A549 (cell line): ENCODE measurements at regions not wholly inside any gene's neighbourhood (a gene's known extent, or its start where the extent isn't known, plus 50 kb on each side); places are given as distances from the start of the nearest gene placed in this dataset.

ENCODE experiments used
- ATAC-seq, 2 experiments: fragments of 200-7000 bp in 1 of 2; fragments of >200 bp in 1 of 2; cut with Nextera tagmentation in 1 of 2; cut with Tn5 transposase in 1 of 2; 3 replicates each; pipeline versions ENCODE4 v1.8.0 to v1.9.1; 2018 to 2020; ENCODE audit warnings: mild to moderate bottlenecking in 1 of 2, moderate library complexity in 1 of 2
- CTCF ChIA-PET: fragments of 300-600 bp; sonication (Branson Sonifier 250); formaldehyde crosslinking; extraction: SDS; loops from one replicate; lab custom pipeline; 2021; ENCODE audit warnings: antibody characterized with exemption, inconsistent platforms; lab: Yijun Ruan, JAX
- POLR2A ChIA-PET: fragments of 350-600 bp; formaldehyde crosslinking; extraction: SDS; loops from one replicate; lab custom pipeline; 2021; ENCODE audit warnings: antibody characterized with exemption, inconsistent platforms; lab: Yijun Ruan, JAX
- DNase-seq, 2 experiments: peaks; one replicate each; pipeline versions ENCODE4 v3.0.0 to v3.0.0-alpha.2; 2011 to 2016; ENCODE audit warnings: low read depth in 1 of 2, low spot score in 1 of 2
- FAIRE-seq: peaks from 2 replicates; lab custom pipeline; 2011; peaks lifted over from hg19 to GRCh38; lab: Jason Lieb, UNC
- H3K27ac ChIP-seq, 2 experiments: fragments of >200 bp; sonication (Bioruptor Twin); formaldehyde crosslinking; 3 replicates each; pipeline ENCODE4 v1.5.1; 2016 to 2017
- H3K4me1 ChIP-seq: fragments of >200 bp; sonication (Bioruptor Twin); formaldehyde crosslinking; 3 replicates; pipeline ENCODE4 v1.6.1; 2016
- H3K4me2 ChIP-seq: fragments of >200 bp; sonication (Bioruptor Twin); formaldehyde crosslinking; 3 replicates; pipeline ENCODE4 v1.6.1; 2016
- H3K4me3 ChIP-seq: fragments of >200 bp; sonication (Bioruptor Twin); formaldehyde crosslinking; 3 replicates; pipeline ENCODE4 v1.5.1; 2016
- H3K9me3 ChIP-seq: fragments of >200 bp; sonication (Bioruptor Twin); formaldehyde crosslinking; 3 replicates; pipeline ENCODE4 v1.6.1; 2016
- ATOH8 ChIP-seq: fragments of 250-450 bp; sonication (Bioruptor Pico); IDR thresholded peaks from 2 replicates; pipeline ENCODE4 v1.5.0; 2020; ENCODE audit warnings: low read depth, mild to moderate bottlenecking, moderate library complexity
- BHLHE40 ChIP-seq: IDR thresholded peaks from 2 replicates; pipeline ENCODE4 v1.6.1; 2012; ENCODE audit warnings: low read depth, low read length, inconsistent platforms
- CBX8 ChIP-seq: fragments of 200-600 bp; sonication (generic); IDR thresholded peaks from 2 replicates; pipeline ENCODE4 v1.6.1; 2016
- ELK1 ChIP-seq: fragments of 150-350 bp; IDR thresholded peaks from 2 replicates; pipeline ENCODE4 v1.6.1; 2014; ENCODE audit warnings: low read depth, mild to moderate bottlenecking, low read length
- EP300 ChIP-seq, 2 experiments: fragments of >200 bp; sonication (Bioruptor Twin); formaldehyde crosslinking; IDR thresholded peaks; 2 replicates in 1 of 2; 3 replicates in 1 of 2; pipeline ENCODE4 v1.6.1; 2016 to 2017
- ESRRA ChIP-seq: fragments of 150-350 bp; IDR thresholded peaks from 2 replicates; pipeline ENCODE4 v1.6.1; 2014; ENCODE audit warnings: mild to moderate bottlenecking, low read length, borderline replicate concordance
- FOSB ChIP-seq: fragments of 250-450 bp; sonication (Bioruptor Pico); IDR thresholded peaks from 2 replicates; pipeline ENCODE4 v1.5.0; 2020; ENCODE audit warnings: mild to moderate bottlenecking, moderate library complexity
- GATA3 ChIP-seq: IDR thresholded peaks from 2 replicates; pipeline ENCODE4 v1.6.1; 2012; ENCODE audit warnings: borderline replicate concordance
- HDAC2 ChIP-seq: fragments of 200-600 bp; sonication (generic); IDR thresholded peaks from 2 replicates; pipeline ENCODE4 v1.6.1; 2016
- HES2 ChIP-seq: fragments of >200 bp; sonication (Bioruptor Twin); formaldehyde crosslinking; IDR thresholded peaks from 2 replicates; pipeline ENCODE4 v1.6.1; 2016
- HEYL ChIP-seq: fragments of 250-450 bp; sonication (Bioruptor Pico); IDR thresholded peaks from 2 replicates; pipeline ENCODE4 v1.8.0; 2021; ENCODE audit warnings: mild to moderate bottlenecking, moderate library complexity
- HMGXB4 ChIP-seq: fragments of 250-450 bp; sonication (Bioruptor Pico); IDR thresholded peaks from 2 replicates; pipeline ENCODE4 v1.5.0; 2021; ENCODE audit warnings: mild to moderate bottlenecking, moderate library complexity, borderline replicate concordance
- HOXA7 ChIP-seq: fragments of 250-450 bp; sonication (Bioruptor Pico); IDR thresholded peaks from 2 replicates; pipeline ENCODE4 v1.5.0; 2020; ENCODE audit warnings: mild to moderate bottlenecking, moderate library complexity
- HOXB5 ChIP-seq: fragments of 250-450 bp; sonication (Bioruptor Pico); IDR thresholded peaks from 2 replicates; pipeline ENCODE4 v1.5.0; 2020; ENCODE audit warnings: mild to moderate bottlenecking, moderate library complexity
- MYC ChIP-seq: IDR thresholded peaks from 2 replicates; pipeline ENCODE4 v1.6.1; 2012; ENCODE audit warnings: mild to moderate bottlenecking, inconsistent platforms, low read length, improper control_type of control experiment, borderline replicate concordance
- PBX3 ChIP-seq: IDR thresholded peaks from 2 replicates; pipeline ENCODE4 v1.6.1; 2012
- RAD21 ChIP-seq, 2 experiments: fragments of >200 bp in 1 of 2; sonication (Bioruptor Twin) in 1 of 2; formaldehyde crosslinking in 1 of 2; IDR thresholded peaks in 1 of 2; conservative IDR thresholded peaks in 1 of 2; 2 replicates in 1 of 2; 3 replicates in 1 of 2; pipeline ENCODE4 v1.6.1; 2012 to 2018; ENCODE audit warnings: inconsistent platforms in 1 of 2
- RARB ChIP-seq: fragments of 250-450 bp; sonication (Bioruptor Pico); IDR thresholded peaks from 2 replicates; pipeline ENCODE4 v1.8.0; 2021; ENCODE audit warnings: mild to moderate bottlenecking, moderate library complexity
- RCOR1 ChIP-seq: fragments of 150-350 bp; IDR thresholded peaks from 2 replicates; pipeline ENCODE4 v1.6.1; 2014; ENCODE audit warnings: antibody characterized with exemption, low read length, low read depth
- REST ChIP-seq: fragments of 200-600 bp; sonication (generic); IDR thresholded peaks from 2 replicates; pipeline ENCODE4 v1.6.1; 2016; ENCODE audit warnings: antibody characterized with exemption, mild to moderate bottlenecking, moderate library complexity
- SMC3 ChIP-seq: fragments of >200 bp; sonication (Bioruptor Twin); formaldehyde crosslinking; IDR thresholded peaks from 3 replicates; pipeline ENCODE4 v1.6.1; 2018; ENCODE audit warnings: inconsistent platforms
- ZC3H11A ChIP-seq: fragments of 450-650 bp; IDR thresholded peaks from 2 replicates; pipeline ENCODE4 v1.6.1; 2014; ENCODE audit warnings: antibody characterized with exemption, mild to moderate bottlenecking
- WGBS: methylation state at CpG from one replicate; pipeline ENCODE4 v1.1.6; 2017; ENCODE audit errors: missing lambda C conversion rate; 5-methylcytosine and 5-hydroxymethylcytosine counted together

GRCh38 chr5:54897001-54897400 is 88.4 kb downstream of the ESM1 start:
- Histone ChIP-seq H3K4me1 (no peaks in the 10 kb centered on the region), H3K4me2 (no peak overlapping the region), H3K27ac (no peak overlapping the region), H3K4me3 (no peak overlapping the region), H3K9me3 (no peaks in the 10 kb centered on the region)
- CTCF ChIA-PET = interaction anchor here (1.0 to 3.9 kb wide), 6 partner anchors 8 to 653 kb away, joined by 3 to 36 read pairs (median 16); partner anchors contain the start of gene SNX18
- no peak for TF ChIP-seq ZC3H11A
- TF ChIP-seq FOSB = no peak
- no peak for TF ChIP-seq HEYL (CRISPR knock-in tag)
- no peak for TF ChIP-seq BHLHE40
- no peak for TF ChIP-seq ELK1
- TF ChIP-seq RAD21 (conservative IDR thresholded peaks at IDR 0.05 in 1 of 2, IDR thresholded peaks at IDR 0.05 in 1 of 2) = no peak
- TF ChIP-seq RARB (CRISPR knock-in tag) = no peak
- no peak for TF ChIP-seq EP300 (IDR thresholded peaks at IDR 0.05)
- no peak for TF ChIP-seq HOXA7
- TF ChIP-seq REST = no peak
- TF ChIP-seq GATA3 = no peak
- TF ChIP-seq HMGXB4 (CRISPR knock-in tag) = no peak
- no peak for TF ChIP-seq ESRRA
- TF ChIP-seq HOXB5 (CRISPR knock-in tag) = no peak
- no peak for TF ChIP-seq PBX3
- no peak for TF ChIP-seq HDAC2
- no peak for TF ChIP-seq CBX8
- ATAC-seq (no peak), FAIRE-seq (no peak), DNase-seq (no peak)
- WGBS = 84% methylated on average over 10 of the region's 10 CpGs
- POLR2A ChIA-PET = no interaction called here

- 11% methylated on average over 6 of the region's 6 CpGs for WGBS
- Histone ChIP-seq H3K4me2 (peak overlapping the region; percentile 21; the same call in 1 of the 3 replicates), H3K4me1 (no peaks in the 10 kb centered on the region), H3K4me3 (no peak overlapping the region), H3K27ac (no peak overlapping the region), H3K9me3 (no peaks in the 10 kb centered on the region)
- no peak for FAIRE-seq
- ChIA-PET CTCF (interaction anchor here (0.6 to 5.5 kb wide), 18 partner anchors 10 to 652 kb away, joined by 3 to 36 read pairs (median 5); partner anchors contain the start of genes GPX8 and SNX18), POLR2A (no interaction called here)
- DNase-seq = peak; percentile 14 to 49
- peak; percentile 85 to 89 for ATAC-seq
- TF ChIP-seq HES2 (no peak), MYC (no peak), RAD21 (conservative IDR thresholded peaks at IDR 0.05 in 1 of 2, IDR thresholded peaks at IDR 0.05 in 1 of 2) (peak; percentile 55 to 62; a peak in 4 of 5 replicates), SMC3 (peak; percentile 44; the same call in 2 of the 3 replicates), HMGXB4 (CRISPR knock-in tag) (no peak), ATOH8 (CRISPR knock-in tag) (no peak), GATA3 (no peak), PBX3 (no peak), BHLHE40 (no peak), RCOR1 (no peak), ZC3H11A (no peak)
Observed at GRCh38 chr5:54895816-54896341, 89.5 kb downstream of the ESM1 start.
